CD4-positive, CD25-positive, alpha-beta regulatory T cell (primary cell): ENCODE measurements at regions not wholly inside any gene's neighbourhood (a gene's known extent, or its start where the extent isn't known, plus 50 kb on each side); places are given as distances from the start of the nearest gene placed in this dataset.
"Not testable (repeated sequence)": the region's sequence is repeated elsewhere in the genome, so short reads cannot be mapped to it uniquely, and the experiment has no call there.

Experiments
- ATAC-seq, 2 donors: fragments of 150-1000 bp; cut with Tn5 transposase; one replicate each; pipeline ENCODE4 v1.10.0; 2021; ENCODE audit warnings: low read depth in 2 of 2, moderate number of reproducible peaks in 2 of 2, moderate library complexity in 1 of 2
- DNase-seq, 3 donors: peaks; one replicate each; pipeline versions ENCODE4 v3.0.0 to v3.0.0-alpha.2; 2012 to 2022; ENCODE audit warnings: mixed read lengths in 1 of 3
- H3K27ac ChIP-seq: one replicate; pipeline ENCODE4 v1.7.0; 2013; ENCODE audit warnings: mild to moderate bottlenecking, low read length; ENCODE audit not compliant: insufficient read depth, poor library complexity, severe bottlenecking
- H3K27me3 ChIP-seq: one replicate; pipeline ENCODE4 v1.7.0; 2013; ENCODE audit warnings: low read length; ENCODE audit not compliant: control insufficient read depth, insufficient read depth
- H3K36me3 ChIP-seq: one replicate; pipeline ENCODE4 v1.7.0; 2013; ENCODE audit warnings: mild to moderate bottlenecking, low read length, moderate library complexity; ENCODE audit not compliant: control insufficient read depth, insufficient read depth
- H3K4me1 ChIP-seq: 2 replicates; pipeline ENCODE4 v1.7.0; 2013; ENCODE audit warnings: mild to moderate bottlenecking, low read length; ENCODE audit not compliant: insufficient read depth, control insufficient read depth, poor library complexity, severe bottlenecking
- H3K4me3 ChIP-seq: one replicate; pipeline ENCODE4 v1.7.0; 2013; ENCODE audit warnings: low read depth, mild to moderate bottlenecking, low read length, moderate library complexity
- H3K9me3 ChIP-seq, 2 experiments: 1 replicate in 1 of 2; 2 replicates in 1 of 2; pipeline ENCODE4 v1.7.0; 2013; ENCODE audit warnings: low read length in 2 of 2, mild to moderate bottlenecking in 1 of 2, moderate library complexity in 1 of 2; ENCODE audit not compliant: control insufficient read depth in 2 of 2
- H3K27ac Mint-ChIP-seq, 3 donors: one replicate each; pipeline ENCODE4 v1.8.0; 2020 to 2022; ENCODE audit warnings: mild to moderate bottlenecking in 3 of 3, mixed read lengths in 3 of 3, moderate library complexity in 2 of 3
- H3K27me3 Mint-ChIP-seq: one replicate; pipeline ENCODE4 v1.8.0; 2022; ENCODE audit warnings: mild to moderate bottlenecking, mixed read lengths
- H3K36me3 Mint-ChIP-seq: one replicate; pipeline ENCODE4 v1.8.0; 2020; ENCODE audit warnings: mixed read lengths
- H3K4me1 Mint-ChIP-seq, 4 donors: one replicate each; pipeline ENCODE4 v1.8.0; 2020 to 2022; ENCODE audit warnings: mixed read lengths in 4 of 4, mild to moderate bottlenecking in 1 of 4
- H3K4me3 Mint-ChIP-seq, 4 donors: one replicate each; pipeline ENCODE4 v1.8.0; 2020 to 2022; ENCODE audit warnings: mild to moderate bottlenecking in 4 of 4, mixed read lengths in 4 of 4, moderate library complexity in 3 of 4
- H3K9me3 Mint-ChIP-seq, 7 donors: one replicate each; pipeline ENCODE4 v1.8.0; 2020 to 2022; ENCODE audit warnings: mixed read lengths in 7 of 7, mild to moderate bottlenecking in 3 of 7, moderate library complexity in 2 of 7

GRCh38 chr13:44649834-44650233 is 73.7 kb upstream of the TSC22D1 start:
- ATAC-seq (no peak), DNase-seq (no peak)
- H3K27me3 Mint-ChIP-seq: peaks cover 4% of the 10 kb centered on the region
- Histone ChIP-seq H3K4me1 (no peaks in the 10 kb centered on the region), H3K36me3 (no peaks in the 10 kb centered on the region), H3K27me3 (no peaks in the 10 kb centered on the region), H3K27ac (no peak overlapping the region), H3K9me3 (no peaks in the 10 kb centered on the region), H3K4me3 (no peak overlapping the region)
- H3K4me1 Mint-ChIP-seq: no peaks in the 10 kb centered on the region
- H3K4me3 Mint-ChIP-seq: no peak overlapping the region
- peaks cover 0 to 3% (median 0%) of the 10 kb centered on the region in 7 donors for H3K9me3 Mint-ChIP-seq
- no peak overlapping the region for H3K27ac Mint-ChIP-seq
- H3K36me3 Mint-ChIP-seq: no peaks in the 10 kb centered on the region

- Histone ChIP-seq H3K27ac (no peak overlapping the region), H3K4me1 (no peaks in the 10 kb centered on the region), H3K27me3 (no peaks in the 10 kb centered on the region), H3K9me3 (no peaks in the 10 kb centered on the region), H3K36me3 (no peaks in the 10 kb centered on the region), H3K4me3 (no peak overlapping the region)
- peaks cover 0 to 3% (median 0%) of the 10 kb centered on the region in 7 donors for H3K9me3 Mint-ChIP-seq
- peaks cover 4% of the 10 kb centered on the region for H3K27me3 Mint-ChIP-seq
- DNase-seq (no peak), ATAC-seq (no peak)
- H3K4me1 Mint-ChIP-seq: no peaks in the 10 kb centered on the region
- H3K36me3 Mint-ChIP-seq: no peaks in the 10 kb centered on the region
- H3K4me3 Mint-ChIP-seq: no peak overlapping the region
- H3K27ac Mint-ChIP-seq: no peak overlapping the region
Measured at GRCh38 chr13:44649104-44649428, 72.9 kb upstream of the TSC22D1 start.

GRCh38 chr13:44648392-44649103 is 72.4 kb upstream of the TSC22D1 start:
- Histone ChIP-seq H3K27me3 (no peaks in the 10 kb centered on the region), H3K27ac (no peak overlapping the region), H3K9me3 (no peaks in the 10 kb centered on the region), H3K36me3 (no peaks in the 10 kb centered on the region), H3K4me3 (no peak overlapping the region), H3K4me1 (no peaks in the 10 kb centered on the region)
- DNase-seq (peak in 2 of 3 donors; percentile 8 to 14), ATAC-seq (no peak)
- Mint-ChIP-seq H3K36me3 (no peaks in the 10 kb centered on the region), H3K27me3 (peaks cover 4% of the 10 kb centered on the region), H3K9me3 (peaks cover 0 to 3% (median 0%) of the 10 kb centered on the region in 7 donors), H3K27ac (no peak overlapping the region), H3K4me1 (no peaks in the 10 kb centered on the region), H3K4me3 (no peak overlapping the region)

GRCh38 chr13:44647560-44647959 is 71.4 kb upstream of the TSC22D1 start:
- not testable (repeated sequence) for H3K27me3 Mint-ChIP-seq, DNase-seq, H3K9me3 ChIP-seq, H3K4me1 Mint-ChIP-seq, H3K27me3 ChIP-seq, H3K27ac Mint-ChIP-seq, ATAC-seq, H3K4me1 ChIP-seq, H3K4me3 Mint-ChIP-seq, H3K4me3 ChIP-seq, H3K36me3 Mint-ChIP-seq, H3K36me3 ChIP-seq, H3K9me3 Mint-ChIP-seq, H3K27ac ChIP-seq

GRCh38 chr13:44646044-44646443 is 69.9 kb upstream of the TSC22D1 start:
- Mint-ChIP-seq H3K9me3 (peaks cover 0 to 3% (median 0%) of the 10 kb centered on the region in 7 donors), H3K27ac (no peak overlapping the region), H3K4me3 (no peak overlapping the region), H3K4me1 (no peaks in the 10 kb centered on the region), H3K27me3 (peaks cover 4% of the 10 kb centered on the region), H3K36me3 (no peaks in the 10 kb centered on the region)
- Histone ChIP-seq H3K9me3 (no peaks in the 10 kb centered on the region), H3K27ac (no peak overlapping the region), H3K27me3 (no peaks in the 10 kb centered on the region), H3K4me3 (no peak overlapping the region), H3K4me1 (no peaks in the 10 kb centered on the region), H3K36me3 (no peaks in the 10 kb centered on the region)
- ATAC-seq: no peak
- no peak for DNase-seq

- peaks cover 2% of the 10 kb centered on the region for H3K27me3 ChIP-seq
- H3K4me3 ChIP-seq: no peak overlapping the region
- H3K4me3 Mint-ChIP-seq: no peak overlapping the region
- no peaks in the 10 kb centered on the region for H3K36me3 Mint-ChIP-seq
- no peaks in the 10 kb centered on the region for H3K36me3 ChIP-seq
- peaks cover 4% of the 10 kb centered on the region for H3K27me3 Mint-ChIP-seq
- peaks cover 0 to 3% (median 0%) of the 10 kb centered on the region in 7 donors for H3K9me3 Mint-ChIP-seq
- no peak overlapping the region for H3K27ac Mint-ChIP-seq
- no peaks in the 10 kb centered on the region for H3K4me1 Mint-ChIP-seq
- DNase-seq: no peak
- no peaks in the 10 kb centered on the region for H3K9me3 ChIP-seq
- ATAC-seq: no peak
- H3K4me1 ChIP-seq: no peaks in the 10 kb centered on the region
- H3K27ac ChIP-seq: no peak overlapping the region
Measured at GRCh38 chr13:44643256-44643655, 67.1 kb upstream of the TSC22D1 start.

- Histone ChIP-seq H3K4me3 (no peak overlapping the region), H3K36me3 (no peaks in the 10 kb centered on the region), H3K9me3 (no peaks in the 10 kb centered on the region), H3K27me3 (peaks cover 2% of the 10 kb centered on the region), H3K4me1 (no peaks in the 10 kb centered on the region), H3K27ac (no peak overlapping the region)
- H3K4me3 Mint-ChIP-seq: no peak overlapping the region
- H3K4me1 Mint-ChIP-seq: no peaks in the 10 kb centered on the region
- H3K27ac Mint-ChIP-seq: no peak overlapping the region
- H3K9me3 Mint-ChIP-seq: peaks cover 0 to 5% (median 0%) of the 10 kb centered on the region in 7 donors
- ATAC-seq (no peak), DNase-seq (no peak)
- no peaks in the 10 kb centered on the region for H3K36me3 Mint-ChIP-seq
- peaks cover 15% of the 10 kb centered on the region for H3K27me3 Mint-ChIP-seq
Measured at GRCh38 chr13:44637581-44637980, 61.5 kb upstream of the TSC22D1 start.

- DNase-seq (no peak), ATAC-seq (no peak)
- peaks cover 28% of the 10 kb centered on the region for H3K27me3 Mint-ChIP-seq
- Histone ChIP-seq H3K36me3 (no peaks in the 10 kb centered on the region), H3K4me1 (no peaks in the 10 kb centered on the region), H3K27ac (no peak overlapping the region), H3K27me3 (peaks cover 4% of the 10 kb centered on the region), H3K9me3 (no peaks in the 10 kb centered on the region), H3K4me3 (no peak overlapping the region)
- peaks cover 0 to 1% (median 0%) of the 10 kb centered on the region in 7 donors for H3K9me3 Mint-ChIP-seq
- H3K4me3 Mint-ChIP-seq: no peak overlapping the region
- H3K27ac Mint-ChIP-seq: no peak overlapping the region
- H3K4me1 Mint-ChIP-seq: no peaks in the 10 kb centered on the region
- H3K36me3 Mint-ChIP-seq: no peaks in the 10 kb centered on the region
Measured at GRCh38 chr13:44629465-44630183, 53.5 kb upstream of the TSC22D1 start.
